A549 (cell line): ENCODE measurements at regions not wholly inside any gene's neighbourhood (a gene's known extent, or its start where the extent isn't known, plus 50 kb on each side); places are given as distances from the start of the nearest gene placed in this dataset.

Source experiments
- ATAC-seq, 2 experiments: fragments of 200-7000 bp in 1 of 2; fragments of >200 bp in 1 of 2; cut with Nextera tagmentation in 1 of 2; cut with Tn5 transposase in 1 of 2; 3 replicates each; pipeline versions ENCODE4 v1.8.0 to v1.9.1; 2018 to 2020; ENCODE audit warnings: mild to moderate bottlenecking in 1 of 2, moderate library complexity in 1 of 2
- CTCF ChIA-PET: fragments of 300-600 bp; sonication (Branson Sonifier 250); formaldehyde crosslinking; extraction: SDS; loops from one replicate; lab custom pipeline; 2021; ENCODE audit warnings: antibody characterized with exemption, inconsistent platforms; lab: Yijun Ruan, JAX
- POLR2A ChIA-PET: fragments of 350-600 bp; formaldehyde crosslinking; extraction: SDS; loops from one replicate; lab custom pipeline; 2021; ENCODE audit warnings: antibody characterized with exemption, inconsistent platforms; lab: Yijun Ruan, JAX
- DNase-seq, 2 experiments: peaks; one replicate each; pipeline versions ENCODE4 v3.0.0 to v3.0.0-alpha.2; 2011 to 2016; ENCODE audit warnings: low read depth in 1 of 2, low spot score in 1 of 2
- FAIRE-seq: peaks from 2 replicates; lab custom pipeline; 2011; peaks lifted over from hg19 to GRCh38; lab: Jason Lieb, UNC
- H3K27ac ChIP-seq, 2 experiments: fragments of >200 bp; sonication (Bioruptor Twin); formaldehyde crosslinking; 3 replicates each; pipeline ENCODE4 v1.5.1; 2016 to 2017
- H3K4me1 ChIP-seq: fragments of >200 bp; sonication (Bioruptor Twin); formaldehyde crosslinking; 3 replicates; pipeline ENCODE4 v1.6.1; 2016
- H3K4me2 ChIP-seq: fragments of >200 bp; sonication (Bioruptor Twin); formaldehyde crosslinking; 3 replicates; pipeline ENCODE4 v1.6.1; 2016
- H3K4me3 ChIP-seq: fragments of >200 bp; sonication (Bioruptor Twin); formaldehyde crosslinking; 3 replicates; pipeline ENCODE4 v1.5.1; 2016
- H3K9me3 ChIP-seq: fragments of >200 bp; sonication (Bioruptor Twin); formaldehyde crosslinking; 3 replicates; pipeline ENCODE4 v1.6.1; 2016
- ATOH8 ChIP-seq: fragments of 250-450 bp; sonication (Bioruptor Pico); IDR thresholded peaks from 2 replicates; pipeline ENCODE4 v1.5.0; 2020; ENCODE audit warnings: low read depth, mild to moderate bottlenecking, moderate library complexity
- CBX8 ChIP-seq: fragments of 200-600 bp; sonication (generic); IDR thresholded peaks from 2 replicates; pipeline ENCODE4 v1.6.1; 2016
- CHD2 ChIP-seq: fragments of 150-350 bp; IDR thresholded peaks from 2 replicates; pipeline ENCODE4 v1.6.1; 2014; ENCODE audit warnings: low read length; ENCODE audit not compliant: partially characterized antibody
- CTCF ChIP-seq: fragments of >200 bp; sonication (Bioruptor Twin); formaldehyde crosslinking; IDR thresholded peaks from 3 replicates; pipeline ENCODE4 v1.5.1; 2016
- EHF ChIP-seq: fragments of 250-450 bp; sonication (Bioruptor Pico); IDR thresholded peaks from 2 replicates; pipeline ENCODE4 v1.5.0; 2020; ENCODE audit warnings: mild to moderate bottlenecking
- ELK1 ChIP-seq: fragments of 150-350 bp; IDR thresholded peaks from 2 replicates; pipeline ENCODE4 v1.6.1; 2014; ENCODE audit warnings: low read depth, mild to moderate bottlenecking, low read length
- EP300 ChIP-seq, 2 experiments: fragments of >200 bp; sonication (Bioruptor Twin); formaldehyde crosslinking; IDR thresholded peaks; 2 replicates in 1 of 2; 3 replicates in 1 of 2; pipeline ENCODE4 v1.6.1; 2016 to 2017
- FOSB ChIP-seq: fragments of 250-450 bp; sonication (Bioruptor Pico); IDR thresholded peaks from 2 replicates; pipeline ENCODE4 v1.5.0; 2020; ENCODE audit warnings: mild to moderate bottlenecking, moderate library complexity
- HES2 ChIP-seq: fragments of >200 bp; sonication (Bioruptor Twin); formaldehyde crosslinking; IDR thresholded peaks from 2 replicates; pipeline ENCODE4 v1.6.1; 2016
- MAFK ChIP-seq: fragments of 450-650 bp; IDR thresholded peaks from 2 replicates; pipeline ENCODE4 v1.6.1; 2014; ENCODE audit not compliant: partially characterized antibody
- NPAS2 ChIP-seq: fragments of 250-450 bp; sonication (Bioruptor Pico); IDR thresholded peaks from 2 replicates; pipeline ENCODE4 v1.8.0; 2022; ENCODE audit warnings: mild to moderate bottlenecking, moderate library complexity, borderline replicate concordance
- PBX3 ChIP-seq: IDR thresholded peaks from 2 replicates; pipeline ENCODE4 v1.6.1; 2012
- POLR2A ChIP-seq: IDR thresholded peaks from 2 replicates; pipeline ENCODE4 v1.6.1; 2012; ENCODE audit warnings: mild to moderate bottlenecking, low read length
- REST ChIP-seq: fragments of 200-600 bp; sonication (generic); IDR thresholded peaks from 2 replicates; pipeline ENCODE4 v1.6.1; 2016; ENCODE audit warnings: antibody characterized with exemption, mild to moderate bottlenecking, moderate library complexity
- RFX5 ChIP-seq: fragments of 450-650 bp; IDR thresholded peaks from 2 replicates; pipeline ENCODE4 v1.7.1; 2014; ENCODE audit warnings: antibody characterized with exemption, mild to moderate bottlenecking, moderate library complexity
- SREBF2 ChIP-seq: fragments of 450-650 bp; IDR thresholded peaks from 2 replicates; pipeline ENCODE4 v1.6.1; 2014; ENCODE audit warnings: mild to moderate bottlenecking, moderate library complexity
- TFCP2L1 ChIP-seq: fragments of 250-450 bp; sonication (Bioruptor Pico); IDR thresholded peaks from 2 replicates; pipeline ENCODE4 v1.5.0; 2021; ENCODE audit warnings: mild to moderate bottlenecking
- TP53 ChIP-seq: fragments of 250-450 bp; sonication (Bioruptor Pico); IDR thresholded peaks from 2 replicates; pipeline ENCODE4 v1.5.0; 2021; ENCODE audit warnings: mild to moderate bottlenecking, moderate library complexity
- ZC3H11A ChIP-seq: fragments of 450-650 bp; IDR thresholded peaks from 2 replicates; pipeline ENCODE4 v1.6.1; 2014; ENCODE audit warnings: antibody characterized with exemption, mild to moderate bottlenecking
- ZNF302 ChIP-seq: fragments of 250-450 bp; sonication (Bioruptor Pico); IDR thresholded peaks from 2 replicates; pipeline ENCODE4 v1.9.0; 2021; ENCODE audit warnings: inconsistent platforms, mild to moderate bottlenecking, moderate library complexity
- WGBS: methylation state at CpG from one replicate; pipeline ENCODE4 v1.1.6; 2017; ENCODE audit errors: missing lambda C conversion rate; 5-methylcytosine and 5-hydroxymethylcytosine counted together

- FAIRE-seq (no peak), DNase-seq (no peak), ATAC-seq (no peak)
- WGBS: 67% methylated on average over 5 of the region's 5 CpGs
- ChIA-PET CTCF (no interaction called here), POLR2A (no interaction called here)
- Histone ChIP-seq H3K27ac (no peak overlapping the region), H3K4me1 (no peaks in the 10 kb centered on the region), H3K4me3 (no peak overlapping the region), H3K4me2 (no peak overlapping the region), H3K9me3 (no peaks in the 10 kb centered on the region)
- TF ChIP-seq CBX8 (no peak), CHD2 (no peak), POLR2A (no peak), ATOH8 (CRISPR knock-in tag) (no peak), EP300 (IDR thresholded peaks at IDR 0.05) (no peak), SREBF2 (no peak), HES2 (no peak), REST (no peak), CTCF (no peak), TFCP2L1 (CRISPR knock-in tag) (no peak), FOSB (CRISPR knock-in tag) (no peak), PBX3 (no peak), RFX5 (no peak), ZC3H11A (no peak), TP53 (CRISPR knock-in tag) (no peak), NPAS2 (no peak), MAFK (no peak), ZNF302 (CRISPR knock-in tag) (no peak), EHF (no peak), ELK1 (no peak)
These were observed 194.0 kb upstream of the EYA4 start for GRCh38 chr6:133047065-133047665.
